ENCODE measurements at regions not wholly inside any gene's neighbourhood (a gene's known extent, or its start where the extent isn't known, plus 50 kb on each side); places are given as distances from the start of the nearest gene placed in this dataset.
"Not testable (repeated sequence)": the region's sequence is repeated elsewhere in the genome, so short reads cannot be mapped to it uniquely, and the experiment has no call there.

GRCh38 chr17:33709881-33710280 is 416.8 kb upstream of the ASIC2 start:
- peaks cover 5% of the 10 kb centered on the region for H3K27me3 Mint-ChIP-seq
- H3K36me3 Mint-ChIP-seq: no peaks in the 10 kb centered on the region
- no peak overlapping the region for H3K4me3 Mint-ChIP-seq
- no peaks in the 10 kb centered on the region for H3K9me3 Mint-ChIP-seq
- H3K4me1 Mint-ChIP-seq (ENCODE audit: low read depth): no peaks in the 10 kb centered on the region
- H3K27ac Mint-ChIP-seq: no peak overlapping the region
- ChIA-PET POLR2A (no interaction called here), CTCF (no interaction called here)
- DNase-seq: no peak
- intact Hi-C loops (cut with micrococcal nuclease): no loop called here

GRCh38 chr17:33712120-33712519 is 419.0 kb upstream of the ASIC2 start:
- H3K4me1 Mint-ChIP-seq (ENCODE audit: low read depth): no peaks in the 10 kb centered on the region
- H3K27me3 Mint-ChIP-seq: peaks cover 10% of the 10 kb centered on the region
- ChIA-PET CTCF (no interaction called here), POLR2A (no interaction called here)
- no peak overlapping the region for H3K4me3 Mint-ChIP-seq
- intact Hi-C loops (cut with micrococcal nuclease): no loop called here
- no peaks in the 10 kb centered on the region for H3K36me3 Mint-ChIP-seq
- H3K9me3 Mint-ChIP-seq: no peaks in the 10 kb centered on the region
- H3K27ac Mint-ChIP-seq: no peak overlapping the region
- no peak for DNase-seq

GRCh38 chr17:33716957-33717356 is 423.9 kb upstream of the ASIC2 start:
- CTCF ChIA-PET: interaction anchor here (1.4 kb wide), 1 partner anchor 9 kb away, joined by 3 read pairs; no protein-coding TSS in a partner anchor
- POLR2A ChIA-PET: no interaction called here
- Mint-ChIP-seq H3K9me3 (no peaks in the 10 kb centered on the region), H3K27ac (no peak overlapping the region), H3K4me1 (ENCODE audit: low read depth) (no peaks in the 10 kb centered on the region), H3K27me3 (peaks cover 9% of the 10 kb centered on the region), H3K36me3 (no peaks in the 10 kb centered on the region), H3K4me3 (no peak overlapping the region)
- DNase-seq: no peak
- intact Hi-C loops (cut with micrococcal nuclease): no loop called here

- CTCF ChIA-PET: interaction anchor here (1.0 kb wide), 1 partner anchor 27 kb away, joined by 4 read pairs; no protein-coding TSS in a partner anchor
- H3K27ac Mint-ChIP-seq; POLR2A ChIA-PET; intact Hi-C loops (cut with micrococcal nuclease); DNase-seq; H3K36me3 Mint-ChIP-seq; H3K4me3 Mint-ChIP-seq; H3K4me1 Mint-ChIP-seq (ENCODE audit: low read depth); H3K9me3 Mint-ChIP-seq: not testable (repeated sequence)
- peaks cover 15% of the 10 kb centered on the region for H3K27me3 Mint-ChIP-seq
Measured at GRCh38 chr17:33723736-33724135, 430.6 kb upstream of the ASIC2 start.

- peak; percentile 31 for DNase-seq
- Mint-ChIP-seq H3K36me3 (no peaks in the 10 kb centered on the region), H3K27ac (no peak overlapping the region), H3K9me3 (no peaks in the 10 kb centered on the region), H3K4me3 (no peak overlapping the region), H3K4me1 (ENCODE audit: low read depth) (no peaks in the 10 kb centered on the region), H3K27me3 (peaks cover 13% of the 10 kb centered on the region)
- ChIA-PET POLR2A (no interaction called here), CTCF (interaction anchor here (0.7 to 2.2 kb wide), 5 partner anchors 12 to 318 kb away, joined by 3 to 17 read pairs (median 3); no protein-coding TSS in a partner anchor)
- intact Hi-C loops (cut with micrococcal nuclease): loop anchor here (1.0 kb wide), 1 partner anchor 26 kb away; no protein-coding TSS in a partner anchor
Measured at GRCh38 chr17:33725675-33726271, 432.7 kb upstream of the ASIC2 start.

GRCh38 chr17:33730131-33730530 is 437.0 kb upstream of the ASIC2 start:
- no peak overlapping the region for H3K27ac Mint-ChIP-seq
- no peaks in the 10 kb centered on the region for H3K36me3 Mint-ChIP-seq
- H3K9me3 Mint-ChIP-seq: no peaks in the 10 kb centered on the region
- no peak for DNase-seq
- H3K4me3 Mint-ChIP-seq: no peak overlapping the region
- ChIA-PET POLR2A (no interaction called here), CTCF (no interaction called here)
- intact Hi-C loops (cut with micrococcal nuclease): no loop called here
- H3K4me1 Mint-ChIP-seq (ENCODE audit: low read depth): no peaks in the 10 kb centered on the region
- peaks cover 23% of the 10 kb centered on the region for H3K27me3 Mint-ChIP-seq

- intact Hi-C loops (cut with micrococcal nuclease): no loop called here
- H3K4me1 Mint-ChIP-seq (ENCODE audit: low read depth): no peaks in the 10 kb centered on the region
- H3K27me3 Mint-ChIP-seq: peaks cover 23% of the 10 kb centered on the region
Measured at GRCh38 chr17:33732116-33732515, 439.0 kb upstream of the ASIC2 start.

GRCh38 chr17:33739714-33740113 is 446.6 kb upstream of the ASIC2 start:
- Mint-ChIP-seq H3K27ac (no peak overlapping the region), H3K4me3 (no peak overlapping the region), H3K27me3 (peaks cover 22% of the 10 kb centered on the region), H3K4me1 (ENCODE audit: low read depth) (no peaks in the 10 kb centered on the region), H3K36me3 (no peaks in the 10 kb centered on the region), H3K9me3 (no peaks in the 10 kb centered on the region)
- ChIA-PET POLR2A (no interaction called here), CTCF (interaction anchor here (1.8 kb wide), 1 partner anchor 11 kb away, joined by 7 read pairs; no protein-coding TSS in a partner anchor)
- no peak for DNase-seq
- intact Hi-C loops (cut with micrococcal nuclease): no loop called here

More at GRCh38 chr17:33732116-33732515, 439.0 kb upstream of the ASIC2 start:
- Mint-ChIP-seq H3K27ac (no peak overlapping the region), H3K36me3 (no peaks in the 10 kb centered on the region), H3K9me3 (no peaks in the 10 kb centered on the region), H3K4me3 (no peak overlapping the region)
- ChIA-PET CTCF (no interaction called here), POLR2A (no interaction called here)
- DNase-seq: no peak

- H3K4me1 Mint-ChIP-seq (ENCODE audit: low read depth): no peaks in the 10 kb centered on the region
- intact Hi-C loops (cut with micrococcal nuclease): no loop called here
- CTCF ChIA-PET: interaction anchor here (1.9 kb wide), 1 partner anchor 20 kb away, joined by 6 read pairs; no protein-coding TSS in a partner anchor
Measured at GRCh38 chr17:33745047-33745760, 452.1 kb upstream of the ASIC2 start.

GRCh38 chr17:33749171-33749570 is 456.1 kb upstream of the ASIC2 start:
- H3K27ac Mint-ChIP-seq: no peak overlapping the region
- no peaks in the 10 kb centered on the region for H3K36me3 Mint-ChIP-seq
- POLR2A ChIA-PET: no interaction called here
- DNase-seq: no peak
- no peaks in the 10 kb centered on the region for H3K9me3 Mint-ChIP-seq
- intact Hi-C loops (cut with micrococcal nuclease): no loop called here
- H3K27me3 Mint-ChIP-seq: peaks cover 30% of the 10 kb centered on the region
- H3K4me3 Mint-ChIP-seq: no peak overlapping the region
- CTCF ChIA-PET: interaction anchor here (0.8 to 1.6 kb wide), 2 partner anchors 24 to 36 kb away, joined by 3 read pairs; no protein-coding TSS in a partner anchor
- H3K4me1 Mint-ChIP-seq (ENCODE audit: low read depth): peaks cover 3% of the 10 kb centered on the region

More at GRCh38 chr17:33745047-33745760, 452.1 kb upstream of the ASIC2 start:
- Mint-ChIP-seq H3K27ac (no peak overlapping the region), H3K4me3 (no peak overlapping the region), H3K36me3 (no peaks in the 10 kb centered on the region), H3K9me3 (no peaks in the 10 kb centered on the region), H3K27me3 (peaks cover 23% of the 10 kb centered on the region)
- no peak for DNase-seq
- POLR2A ChIA-PET: no interaction called here

- Mint-ChIP-seq H3K4me1 (ENCODE audit: low read depth) (peaks cover 3% of the 10 kb centered on the region), H3K27ac (no peak overlapping the region), H3K9me3 (peaks cover 2% of the 10 kb centered on the region), H3K4me3 (peak overlapping the region; percentile 7), H3K36me3 (no peaks in the 10 kb centered on the region), H3K27me3 (peaks cover 33% of the 10 kb centered on the region)
- ChIA-PET POLR2A (no interaction called here), CTCF (interaction anchor here (0.6 to 2.1 kb wide), 16 partner anchors 11 to 703 kb away, joined by 3 to 17 read pairs (median 3); no protein-coding TSS in a partner anchor)
- peak; percentile 76 for DNase-seq
- intact Hi-C loops (cut with micrococcal nuclease): loop anchor here (1.0 to 2.0 kb wide), 2 partner anchors 26 to 230 kb away; no protein-coding TSS in a partner anchor
Measured at GRCh38 chr17:33750943-33751701, 458.0 kb upstream of the ASIC2 start.

GRCh38 chr17:33751702-33752065 is 458.6 kb upstream of the ASIC2 start:
- peak overlapping the region; percentile 2 for H3K4me3 Mint-ChIP-seq
- ChIA-PET POLR2A (interaction anchor here (0.5 kb wide), 1 partner anchor 132 kb away, joined by 3 read pairs; no protein-coding TSS in a partner anchor), CTCF (interaction anchor here (1.0 to 2.1 kb wide), 6 partner anchors 13 to 704 kb away, joined by 3 to 17 read pairs (median 4); no protein-coding TSS in a partner anchor)
- H3K27ac Mint-ChIP-seq: no peak overlapping the region
- peaks cover 33% of the 10 kb centered on the region for H3K27me3 Mint-ChIP-seq
- DNase-seq: no peak
- peaks cover 2% of the 10 kb centered on the region for H3K9me3 Mint-ChIP-seq
- H3K36me3 Mint-ChIP-seq: no peaks in the 10 kb centered on the region
- intact Hi-C loops (cut with micrococcal nuclease): loop anchor here (1.0 to 2.0 kb wide), 2 partner anchors 26 to 231 kb away; no protein-coding TSS in a partner anchor
- peaks cover 3% of the 10 kb centered on the region for H3K4me1 Mint-ChIP-seq (ENCODE audit: low read depth)

Measured in activated CD4-positive, alpha-beta memory T cell treated with anti-CD3 and anti-CD28 coated beads for 36 hours (primary cell).